G401.6 (cell line): ENCODE measurements at regions not wholly inside any gene's neighbourhood (a gene's known extent, or its start where the extent isn't known, plus 50 kb on each side); places are given as distances from the start of the nearest gene placed in this dataset.

Experiments
- FAIRE-seq: peaks from 2 replicates; lab custom pipeline; 2012; peaks lifted over from hg19 to GRCh38; lab: Jason Lieb, UNC

DNA sequence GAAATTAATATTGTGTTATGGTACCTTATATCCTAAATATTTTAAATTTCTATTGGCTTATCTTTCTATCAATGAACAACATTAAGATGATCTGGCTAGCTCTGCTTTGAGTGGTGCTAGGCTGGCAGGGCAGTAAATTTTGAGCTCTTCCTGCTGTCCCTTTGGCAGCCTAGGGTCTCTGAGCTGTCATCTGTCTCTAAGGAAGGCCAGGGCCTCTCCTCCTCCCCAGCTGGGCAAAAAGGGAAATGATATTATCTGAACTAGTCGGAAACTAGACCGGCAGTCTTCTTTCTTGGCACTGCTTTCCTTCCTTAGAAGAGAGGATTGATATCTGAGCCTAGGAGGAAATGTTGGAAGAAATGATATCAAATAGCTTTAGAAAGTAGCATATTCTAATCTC, 176.7 kb upstream of the BTBD3 start:
- no peak for FAIRE-seq

DNA sequence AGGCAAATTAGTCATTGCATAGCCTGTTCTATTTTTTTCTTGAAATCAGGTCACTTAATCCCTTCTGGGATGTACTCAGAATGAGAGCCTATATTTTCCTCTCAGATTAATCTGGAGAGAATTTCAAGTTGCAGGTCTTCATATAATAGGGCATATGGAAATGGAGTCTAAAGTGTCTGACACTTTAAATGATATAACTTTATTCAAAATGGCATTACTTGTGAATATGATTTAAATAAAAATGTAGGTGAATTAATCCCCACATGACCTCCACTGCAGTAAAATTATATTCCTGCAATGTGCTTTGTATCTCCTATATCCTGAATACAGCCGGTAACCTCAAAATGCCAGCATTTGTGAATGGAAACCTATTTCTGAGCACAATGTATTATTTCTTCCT, 172.5 kb upstream of the BTBD3 start:
- no peak for FAIRE-seq

DNA sequence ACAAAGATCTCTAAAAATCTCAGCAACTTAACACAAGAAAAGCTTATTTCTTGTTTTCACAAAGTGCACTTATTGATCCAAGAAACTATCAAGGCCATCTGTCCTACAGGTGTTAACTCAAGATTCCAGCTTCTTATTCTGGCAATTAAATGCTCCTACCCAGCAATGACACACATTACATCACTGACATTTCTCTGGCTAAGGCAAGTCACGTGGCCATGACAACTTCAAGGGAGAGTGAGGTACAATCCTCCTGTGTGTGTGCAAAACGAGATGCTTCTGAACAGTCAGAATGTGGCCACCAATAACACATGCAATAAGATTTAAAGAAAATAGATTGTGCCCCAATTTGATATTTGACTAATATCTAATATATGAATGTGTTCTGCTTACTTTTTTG, 169.3 kb upstream of the BTBD3 start:
- FAIRE-seq: no peak

DNA sequence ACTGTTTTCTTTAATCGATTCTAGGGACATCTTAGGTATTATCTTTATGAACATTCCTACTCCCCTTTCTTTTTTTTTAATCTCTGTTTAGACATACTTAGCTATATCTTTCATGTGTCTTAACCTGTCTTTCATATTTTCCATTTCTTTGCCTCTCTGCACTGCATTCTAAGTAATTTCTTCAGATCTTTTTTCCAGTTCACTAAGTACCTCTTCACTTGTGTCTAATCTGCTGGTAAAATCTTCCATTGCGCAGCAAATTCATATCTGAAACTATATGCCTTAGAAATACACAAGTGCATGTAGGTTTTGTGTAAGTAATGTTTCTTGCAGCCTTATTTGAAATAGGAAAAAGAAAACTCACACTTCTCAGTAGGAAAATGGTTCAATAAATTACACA, 165.4 kb upstream of the BTBD3 start:
- no peak for FAIRE-seq

DNA sequence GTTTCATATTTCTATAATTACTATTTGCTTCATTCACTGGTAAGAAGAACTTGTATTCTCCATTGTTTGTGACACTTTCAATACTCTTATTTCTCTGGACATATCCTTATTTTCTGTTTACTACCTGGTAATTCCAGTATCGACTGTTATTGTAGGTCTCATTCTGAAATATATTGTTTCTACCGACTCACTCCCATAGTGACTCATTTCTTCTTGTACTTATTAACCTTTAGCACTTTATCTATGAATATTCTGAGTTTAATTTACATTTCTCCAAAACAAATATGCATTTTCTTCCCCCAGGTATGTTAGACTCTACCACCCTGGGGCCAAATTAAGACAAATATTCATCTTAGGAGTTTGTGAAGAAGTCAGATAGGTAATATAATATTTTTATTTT, 164.5 kb upstream of the BTBD3 start:
- FAIRE-seq: no peak

DNA sequence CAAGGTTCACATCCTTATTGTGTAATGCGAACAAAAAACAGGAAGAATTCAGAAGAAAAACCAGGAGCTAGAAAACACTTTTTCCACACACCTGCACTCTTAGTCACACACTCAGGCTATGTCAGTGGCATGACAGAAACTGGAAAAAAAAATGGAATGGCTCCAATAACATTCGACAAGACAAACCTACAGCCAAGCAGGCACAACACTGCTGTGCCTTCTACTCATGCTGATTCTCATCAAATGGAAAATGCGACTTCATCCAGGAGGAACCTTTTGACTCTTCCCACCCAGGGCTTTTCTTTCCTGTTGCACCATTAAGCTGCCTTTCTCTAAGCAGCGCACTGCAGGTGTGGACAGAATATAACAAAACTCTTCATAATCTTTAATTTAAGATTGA, 163.2 kb upstream of the BTBD3 start:
- no peak for FAIRE-seq

DNA sequence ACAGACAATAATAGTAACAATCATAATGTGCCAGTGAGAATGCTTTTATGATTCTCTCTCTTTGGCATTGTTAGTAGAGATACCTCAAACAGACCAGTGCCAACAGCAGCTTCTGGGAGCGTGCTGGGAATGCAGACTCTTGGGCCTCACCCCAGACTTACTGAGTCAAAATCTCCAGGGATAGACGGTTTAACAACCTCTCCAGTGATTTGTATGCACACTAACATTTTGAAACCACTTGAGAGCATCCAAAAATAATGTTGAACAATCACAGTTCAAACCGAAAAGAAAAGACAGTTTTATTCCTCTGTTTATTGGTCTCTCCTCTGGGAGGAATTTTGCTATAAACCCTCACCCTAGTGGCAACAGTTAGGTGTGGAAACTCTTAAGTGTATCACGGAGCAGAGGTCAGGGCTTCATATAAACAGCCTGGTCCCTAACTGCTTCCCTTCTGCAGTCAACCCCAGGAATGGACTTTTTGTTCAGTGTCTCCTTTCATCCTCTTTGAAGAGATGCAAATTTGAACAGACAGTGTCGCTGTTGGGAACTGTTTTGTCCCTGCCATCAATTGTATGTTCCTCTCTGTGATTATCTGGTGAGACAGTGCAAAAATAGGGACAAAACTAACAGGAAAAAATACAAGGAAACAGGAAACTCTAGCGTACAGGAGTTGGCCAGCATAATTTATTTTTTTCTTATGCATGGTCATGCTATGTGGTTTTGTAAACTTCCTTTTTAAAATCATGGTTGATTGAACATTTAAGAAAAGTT, 162.4 kb upstream of the BTBD3 start:
- no peak for FAIRE-seq

DNA sequence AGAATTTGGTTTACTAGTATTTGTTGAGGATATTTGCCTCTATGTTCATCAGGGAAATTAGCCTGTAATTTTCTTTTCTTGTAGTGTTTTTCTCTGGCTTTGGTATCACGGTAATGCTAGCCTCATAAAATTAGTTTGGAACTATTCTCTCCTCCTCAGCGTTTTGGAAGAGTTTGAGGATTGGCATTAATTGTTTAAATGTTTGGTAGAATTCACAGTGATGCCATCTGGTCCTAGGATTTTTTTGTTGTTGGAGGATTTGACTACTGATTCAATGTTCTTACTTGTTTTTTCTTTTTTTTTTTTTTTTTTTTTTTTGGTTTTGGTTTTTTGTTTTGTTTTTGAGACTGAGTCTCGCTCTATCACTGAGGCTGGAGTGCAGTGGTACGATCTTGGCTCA, 156.2 kb upstream of the BTBD3 start:
- FAIRE-seq: no peak

DNA sequence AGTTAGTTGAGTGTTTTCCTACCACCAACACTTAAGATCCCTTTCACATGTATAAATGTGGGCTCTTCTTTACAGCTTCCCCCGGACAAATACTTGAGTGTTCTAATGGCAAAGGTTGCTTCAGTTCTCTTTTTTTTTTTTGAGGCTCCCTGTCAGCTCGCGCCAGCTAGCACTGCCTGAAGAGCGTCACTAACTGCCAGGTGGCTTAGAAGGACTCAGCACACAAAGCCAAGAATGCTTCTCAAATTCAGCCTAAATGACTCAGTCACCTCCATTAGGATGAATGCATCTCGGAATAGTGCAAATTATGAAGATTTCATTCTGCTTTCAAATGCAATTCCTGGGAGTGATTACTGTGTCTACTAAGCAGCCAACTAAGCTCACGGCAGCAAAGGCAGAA, 150.7 kb upstream of the BTBD3 start:
- no peak for FAIRE-seq

DNA sequence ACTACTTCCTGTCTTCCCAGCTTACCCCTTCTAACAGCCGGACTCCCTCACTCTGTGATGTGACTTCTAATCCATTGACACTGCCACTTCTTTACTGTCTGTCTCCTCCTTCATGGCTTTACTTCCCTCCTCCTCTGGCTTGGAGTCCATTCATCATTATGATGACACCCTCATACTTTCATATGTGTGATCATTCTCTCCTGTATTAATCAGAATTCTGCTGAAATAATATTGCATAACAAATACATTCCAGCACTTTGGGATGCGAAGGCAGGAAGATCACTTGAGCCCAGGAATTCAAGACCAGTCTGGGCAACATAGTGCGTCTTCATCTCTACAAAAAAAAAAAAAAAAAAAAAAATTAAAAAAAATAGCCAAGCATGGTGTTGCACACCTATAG, 147.9 kb upstream of the BTBD3 start:
- no peak for FAIRE-seq

DNA sequence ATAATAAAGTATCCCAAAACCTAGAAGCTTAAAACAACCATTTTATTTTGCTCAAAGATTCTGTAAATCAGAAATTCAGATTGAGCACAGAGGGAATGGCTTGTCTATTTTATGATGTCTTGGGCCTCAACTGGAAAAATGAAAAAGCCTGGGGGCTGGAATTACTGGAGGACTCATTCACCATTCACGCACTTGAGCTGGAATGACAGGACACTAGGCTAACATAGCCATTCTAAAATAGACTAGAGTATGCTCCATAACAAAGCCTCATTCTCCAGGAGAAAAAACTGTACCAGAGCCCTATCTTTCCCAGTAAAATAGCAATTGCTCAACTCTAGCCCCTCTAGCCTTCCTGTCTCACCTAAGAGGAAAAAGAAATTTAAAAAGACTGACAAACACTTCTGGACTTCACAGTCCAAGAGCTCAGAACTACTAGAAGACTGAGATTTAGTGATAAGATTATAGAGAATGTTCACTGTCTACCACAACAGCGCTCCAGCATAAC, 145.4 kb upstream of the BTBD3 start:
- FAIRE-seq: no peak

DNA sequence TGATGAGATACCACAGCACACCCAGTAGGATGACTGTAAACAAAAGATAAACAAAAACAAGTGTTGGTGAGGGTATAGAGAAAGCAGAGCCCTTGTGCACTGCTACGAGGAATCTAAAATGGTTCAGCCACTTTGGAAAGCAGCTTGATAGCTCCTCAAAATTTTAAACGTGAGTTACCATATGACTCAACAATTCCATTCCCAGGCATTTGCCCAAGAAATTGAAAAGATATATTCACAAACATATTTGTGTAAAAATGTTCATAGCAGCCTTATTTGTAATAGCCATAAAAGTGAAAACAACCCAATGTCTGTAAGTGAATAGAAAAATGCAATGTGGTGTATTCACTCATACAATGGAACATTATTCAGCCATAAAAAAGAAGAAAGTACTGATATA, 141.0 kb upstream of the BTBD3 start:
- FAIRE-seq: no peak

DNA sequence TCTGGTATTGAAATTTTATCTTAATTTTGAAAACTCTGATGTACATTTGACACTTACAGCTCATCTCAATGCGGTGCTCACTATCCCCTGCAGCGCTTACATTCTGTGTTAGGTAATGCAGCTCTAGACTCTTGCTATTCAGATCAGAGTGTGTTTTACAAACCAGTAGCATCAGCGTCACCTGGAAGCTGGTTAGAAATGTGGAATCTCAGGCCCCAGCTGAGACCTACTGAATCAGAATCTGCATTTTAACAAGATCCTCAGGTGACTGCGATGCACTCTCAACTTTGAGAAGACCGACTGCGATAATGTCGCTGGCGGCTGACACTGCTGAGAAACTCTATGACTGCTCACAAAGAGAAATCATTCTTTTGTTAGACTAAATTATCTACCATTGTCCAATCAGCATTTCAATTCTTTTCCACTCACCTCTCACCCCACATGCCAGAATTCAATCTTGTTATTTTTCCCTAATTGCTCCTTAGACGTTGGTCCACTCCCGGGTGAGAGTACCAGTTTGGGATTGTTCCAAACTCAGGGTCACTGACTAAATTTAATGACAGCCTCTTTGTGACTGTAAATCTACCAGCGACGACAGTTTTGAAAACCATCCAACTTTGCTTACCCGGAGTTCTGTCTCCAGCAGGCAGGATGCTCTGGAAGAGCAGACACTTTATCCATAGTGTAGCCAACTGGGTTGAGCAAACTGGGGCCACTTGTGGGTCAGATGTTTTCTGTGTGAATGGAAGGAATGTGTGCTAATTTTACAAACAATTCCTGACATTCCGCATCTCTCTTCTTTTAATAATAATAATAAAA, 140.1 kb upstream of the BTBD3 start:
- FAIRE-seq: no peak

DNA sequence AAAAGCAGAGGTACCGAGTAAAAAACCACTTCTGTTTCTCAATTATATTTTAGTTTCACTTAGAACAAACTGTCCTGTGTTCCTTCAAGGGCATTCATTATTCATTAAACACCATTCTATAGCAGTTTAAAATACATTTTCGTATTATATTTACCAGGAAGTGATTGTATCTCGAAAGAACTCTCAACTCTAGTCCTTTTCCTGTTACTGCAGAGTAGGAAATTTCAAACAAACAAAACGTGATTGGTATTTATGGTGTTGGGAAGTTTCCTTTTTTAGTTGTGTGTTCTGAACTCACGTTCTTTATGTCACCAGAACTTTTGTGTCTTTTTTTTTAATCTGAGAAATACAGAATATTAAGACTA, 139.5 kb upstream of the BTBD3 start:
- FAIRE-seq: no peak

DNA sequence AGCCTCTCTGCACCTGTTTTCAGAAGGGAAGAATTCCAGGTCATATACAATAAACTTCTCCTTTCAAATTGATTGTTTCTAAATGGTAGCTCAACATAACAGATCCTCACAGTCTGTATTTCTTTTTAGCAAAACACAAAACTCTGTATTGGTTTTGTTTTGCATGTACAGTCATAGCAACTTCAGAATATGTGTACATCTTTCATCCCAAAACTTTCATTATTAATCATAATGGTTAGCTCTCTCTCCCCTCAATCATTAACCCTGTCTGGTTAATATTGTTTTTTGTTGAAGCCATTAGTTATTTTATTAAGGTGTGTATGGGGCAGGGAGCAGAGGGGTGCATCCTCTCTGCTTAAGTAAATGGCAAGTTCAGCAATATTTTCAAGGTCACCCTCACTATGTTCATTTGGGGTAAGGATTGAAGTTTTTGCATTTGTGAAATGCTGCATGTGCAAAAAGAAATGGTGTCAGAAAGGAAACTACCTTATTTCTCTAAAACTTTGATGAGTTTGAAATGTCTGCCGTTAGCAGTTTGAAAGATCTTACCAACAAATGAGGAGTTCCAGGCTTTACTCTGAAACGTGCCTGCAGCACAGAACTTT, 136.8 kb upstream of the BTBD3 start:
- no peak for FAIRE-seq

DNA sequence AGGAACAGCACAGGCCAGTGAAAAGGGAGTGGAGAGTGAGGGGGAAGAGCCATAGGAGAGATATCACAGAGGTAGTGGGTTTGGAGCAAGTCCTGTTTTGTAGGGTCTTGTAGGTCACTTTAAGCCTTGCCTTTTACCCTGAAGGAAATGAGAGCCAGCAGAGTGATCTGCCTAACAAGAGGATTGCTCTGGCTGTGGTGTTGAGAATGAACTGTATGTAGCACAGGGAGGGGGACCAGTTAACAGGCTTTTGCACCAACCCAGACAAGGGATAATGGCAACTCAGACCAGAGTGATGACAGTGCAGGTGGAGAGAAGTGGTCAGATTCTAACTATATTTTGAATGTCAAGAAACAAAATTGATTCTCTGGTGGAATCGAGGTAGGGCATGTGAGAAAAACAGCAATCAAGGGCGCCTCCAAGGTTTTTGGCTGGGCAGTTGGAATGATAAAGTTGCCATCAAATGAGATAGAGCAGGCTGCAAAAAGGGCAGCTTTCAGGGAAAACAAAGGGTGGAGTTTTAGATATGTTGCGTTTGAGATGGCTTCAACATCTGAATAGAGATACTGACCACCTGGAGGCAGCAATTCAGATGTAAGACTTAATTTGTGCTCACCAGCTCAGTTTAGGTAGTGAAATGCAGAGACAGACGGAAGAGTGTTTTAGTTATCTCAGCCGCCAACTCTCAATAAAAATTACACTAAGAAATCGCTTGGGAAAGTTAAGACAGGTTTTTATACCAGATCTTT, 134.4 kb upstream of the BTBD3 start:
- no peak for FAIRE-seq

DNA sequence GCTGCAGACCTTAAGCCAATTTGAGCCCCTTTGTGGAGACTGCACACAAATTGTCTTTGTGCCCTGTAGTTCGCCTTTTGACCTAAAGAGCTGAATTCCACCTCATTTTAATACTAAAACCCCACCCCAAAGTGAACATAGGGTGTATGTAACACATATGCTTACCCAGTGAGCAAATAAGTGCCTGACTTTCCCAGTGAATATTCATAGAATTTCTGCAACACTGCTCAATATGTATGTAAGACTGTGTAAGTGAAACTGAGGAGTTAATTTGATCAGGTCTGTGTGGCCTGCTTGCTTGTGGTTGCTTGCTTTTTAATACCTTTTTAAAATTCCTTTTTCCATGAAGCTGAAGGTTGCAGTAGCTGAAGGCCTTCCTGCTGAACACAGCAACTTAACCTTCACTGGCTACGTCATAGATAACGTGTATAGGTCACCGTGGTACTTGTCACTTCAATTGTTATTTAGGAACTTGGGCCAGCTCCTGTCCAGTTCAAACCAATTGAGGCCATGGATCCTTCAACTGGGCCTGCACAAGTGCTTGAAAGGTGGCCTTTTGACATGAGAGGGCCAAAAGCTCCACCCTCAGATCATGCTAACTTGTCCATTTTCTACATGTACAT, 131.7 kb upstream of the BTBD3 start:
- FAIRE-seq: no peak

DNA sequence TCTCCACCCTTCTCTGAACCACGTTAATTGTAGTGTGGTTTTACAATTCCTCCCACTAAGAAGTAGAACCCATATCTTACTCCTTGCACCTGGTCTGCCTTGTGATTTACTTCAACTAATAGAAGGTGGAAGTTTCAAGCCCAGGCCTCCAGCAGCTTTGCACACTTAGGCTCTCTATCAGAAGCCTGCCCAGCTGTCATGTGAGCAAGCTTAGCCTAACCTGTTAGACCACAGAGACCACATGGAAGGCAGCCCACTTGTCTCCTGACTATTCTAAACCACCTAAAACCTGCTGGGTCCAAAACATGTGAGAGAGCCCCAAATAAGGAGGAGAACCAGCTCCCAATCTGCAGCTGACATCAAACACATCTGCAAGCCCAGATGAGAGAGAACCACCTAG, 127.6 kb upstream of the BTBD3 start:
- FAIRE-seq: no peak

DNA sequence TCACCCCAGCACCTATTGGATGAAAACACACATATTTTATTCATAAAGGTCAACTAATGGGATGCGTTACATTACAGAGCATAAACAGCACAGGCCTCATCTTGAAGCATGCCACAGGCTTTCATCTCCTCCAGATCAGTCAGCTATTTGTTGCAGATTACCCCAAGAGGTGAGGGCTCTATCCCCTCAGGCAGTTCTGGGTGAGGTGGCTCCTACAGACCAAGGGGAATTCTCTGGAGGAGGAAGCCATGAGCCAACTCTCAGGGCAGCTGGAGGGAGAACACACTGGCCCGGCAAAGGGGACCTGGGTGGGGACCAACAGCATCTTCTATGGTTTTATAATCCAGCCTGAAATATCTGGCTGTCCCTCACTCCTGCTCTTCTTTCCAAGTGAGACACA, 126.4 kb upstream of the BTBD3 start:
- FAIRE-seq: no peak

DNA sequence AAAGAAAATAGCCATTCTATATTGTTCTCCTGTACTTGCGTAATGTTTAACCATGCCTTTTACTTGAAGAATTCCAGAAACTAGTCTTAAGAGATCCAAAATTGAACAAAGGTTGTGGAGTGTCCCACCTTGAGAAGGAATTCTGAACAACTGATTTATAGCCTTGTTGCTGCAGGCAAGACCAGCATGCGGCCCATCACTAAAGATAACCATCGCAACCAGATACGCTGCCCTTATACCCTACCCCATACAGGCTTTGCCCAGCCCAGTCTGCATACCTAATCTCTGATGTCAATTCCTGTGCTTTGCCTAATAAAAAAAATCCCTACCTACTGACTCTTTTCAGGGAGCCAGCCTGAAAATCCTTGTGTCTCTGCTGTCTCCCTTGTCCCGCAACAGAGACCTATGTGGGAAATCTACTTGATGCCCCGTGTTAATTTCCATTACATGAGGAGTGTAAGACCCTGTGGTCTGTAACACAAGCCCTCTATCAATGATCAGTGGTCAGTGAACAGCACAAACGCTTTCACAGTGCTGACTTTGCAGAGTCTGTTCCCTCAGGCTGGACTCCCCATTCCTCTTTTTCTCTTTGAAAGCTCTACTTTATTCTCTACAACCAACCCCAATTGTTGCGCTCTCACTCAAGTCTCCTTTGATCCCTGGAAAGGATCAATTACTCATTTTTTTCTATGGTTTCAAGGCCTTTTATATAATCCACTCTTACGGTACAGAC, 125.7 kb upstream of the BTBD3 start:
- FAIRE-seq: no peak

DNA sequence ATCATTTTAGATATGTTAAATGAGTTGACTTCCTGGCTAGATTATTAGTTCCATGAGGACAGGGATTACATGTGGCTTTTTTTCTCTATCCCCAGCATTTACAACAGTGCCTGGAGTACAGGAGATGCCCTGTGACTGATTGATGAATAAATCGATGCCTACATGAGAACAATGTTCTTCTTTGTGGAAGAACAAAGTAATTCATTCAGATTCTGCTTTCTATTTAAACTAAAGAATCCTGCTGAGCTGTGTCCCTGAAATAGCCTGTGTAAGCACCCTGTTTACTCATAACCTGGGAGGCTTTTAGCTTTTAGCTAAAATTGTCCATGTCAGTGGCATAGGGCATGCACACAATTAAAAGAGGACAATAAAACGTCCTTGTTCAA, 125.1 kb upstream of the BTBD3 start:
- FAIRE-seq: no peak

DNA sequence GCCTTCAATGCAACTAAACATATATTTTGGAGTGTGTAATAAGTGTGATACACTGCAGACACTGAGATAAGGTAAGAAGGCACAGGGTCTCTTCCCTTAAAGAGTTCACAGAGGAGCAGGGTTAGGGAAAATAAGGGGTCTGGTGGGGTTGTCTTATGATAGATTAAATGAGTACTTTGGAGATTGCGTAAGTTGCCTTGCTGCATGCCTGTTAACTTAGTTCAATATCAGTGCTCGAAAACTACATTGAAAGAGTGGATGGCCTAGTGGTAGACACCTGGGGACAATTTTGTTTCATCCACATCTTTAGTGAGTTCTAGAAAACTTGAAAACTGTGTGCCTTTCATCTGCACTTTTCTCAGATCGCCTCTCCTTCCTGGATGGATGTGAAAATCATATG, 123.2 kb upstream of the BTBD3 start:
- FAIRE-seq: no peak
